MCF 10A (cell line): ENCODE measurements at regions not wholly inside any gene's neighbourhood (a gene's known extent, or its start where the extent isn't known, plus 50 kb on each side); places are given as distances from the start of the nearest gene placed in this dataset.
A peak's percentile ranks its signal among the peaks of the same experiment; 100 is the strongest.

Experiments used
- BruUV-seq: library from RNA; stranded (reverse); fragments of 400-500 nt; replicated peaks from 2 replicates; lab custom pipeline; 2021; lab: Mats Ljungman, UMichigan
- CTCF ChIA-PET: fragments of 300-600 bp; sonication (Branson Sonifier 250); formaldehyde crosslinking; extraction: SDS; loops from one replicate; lab custom pipeline; 2021; ENCODE audit warnings: antibody characterized with exemption, inconsistent platforms; lab: Yijun Ruan, JAX
- POLR2A ChIA-PET: fragments of 300-600, 350-650 bp; sonication (Branson Sonifier 250); formaldehyde crosslinking; extraction: SDS; loops from one replicate; lab custom pipeline; 2020; ENCODE audit warnings: antibody characterized with exemption, inconsistent platforms; lab: Yijun Ruan, JAX
- DNase-seq: peaks from one replicate; pipeline ENCODE4 v3.0.0-alpha.2; 2018; ENCODE audit not compliant: unreplicated experiment
- H3K27ac Mint-ChIP-seq: one replicate; pipeline ENCODE4 v1.8.0; 2022; ENCODE audit warnings: mild to moderate bottlenecking, low read depth, mixed read lengths; ENCODE audit not compliant: unreplicated experiment
- H3K27me3 Mint-ChIP-seq: one replicate; pipeline ENCODE4 v1.8.0; 2022; ENCODE audit warnings: mixed read lengths; ENCODE audit not compliant: insufficient read depth, unreplicated experiment
- H3K36me3 Mint-ChIP-seq: one replicate; pipeline ENCODE4 v1.8.0; 2022; ENCODE audit warnings: mild to moderate bottlenecking, moderate library complexity, mixed read lengths; ENCODE audit not compliant: insufficient read depth, unreplicated experiment
- H3K4me1 Mint-ChIP-seq: one replicate; pipeline ENCODE4 v1.8.0; 2022; ENCODE audit warnings: mixed read lengths; ENCODE audit not compliant: insufficient read depth, unreplicated experiment
- H3K4me3 Mint-ChIP-seq: one replicate; pipeline ENCODE4 v1.8.0; 2022; ENCODE audit warnings: mild to moderate bottlenecking, moderate library complexity, mixed read lengths; ENCODE audit not compliant: unreplicated experiment
- H3K9me3 Mint-ChIP-seq: one replicate; pipeline ENCODE4 v1.8.0; 2022; ENCODE audit warnings: mixed read lengths; ENCODE audit not compliant: unreplicated experiment
- intact Hi-C: fragments of 100-400 bp; cut with micrococcal nuclease; formaldehyde crosslinking; loops from 2 replicates; pipeline ENCODE4 v1.14.1; 2022
- TF ChIP-seq, protein P1 (sequence below): fragments of 200-600 bp; IDR thresholded peaks from one replicate; pipeline ENCODE4 v1.8.0; 2022; ENCODE audit warnings: antibody characterized with exemption, mild to moderate bottlenecking; ENCODE audit not compliant: unreplicated experiment

DNA sequence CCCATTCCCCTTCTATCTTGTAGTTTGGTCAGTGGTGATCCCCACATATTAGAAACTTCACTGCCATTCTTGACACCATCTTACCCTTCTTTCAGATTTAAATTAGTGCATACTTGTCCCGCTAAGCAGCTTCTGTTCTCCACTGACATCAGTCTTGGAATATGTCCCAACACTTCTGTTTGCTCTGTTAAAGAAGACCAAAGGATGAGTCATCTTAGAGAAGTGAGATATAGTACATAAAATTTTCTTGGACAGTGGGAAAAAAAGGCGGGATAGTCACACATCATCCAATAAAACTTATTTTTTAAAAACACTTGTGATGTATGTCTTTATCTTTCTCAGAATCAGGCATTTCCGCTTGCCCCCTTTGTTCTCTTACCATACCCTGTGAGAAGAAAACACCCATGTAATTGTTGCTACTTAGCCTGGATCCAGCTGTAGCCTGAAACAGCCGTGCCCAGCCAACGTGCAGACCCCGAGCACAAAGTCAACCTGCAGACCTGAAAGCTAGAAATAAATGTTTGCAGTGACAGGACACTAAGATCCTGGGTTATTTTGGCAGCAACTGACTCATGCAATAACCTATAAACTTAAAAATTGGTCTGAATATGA is 100.1 kb upstream of the PDE3A start:
- no peak overlapping the region for H3K27ac Mint-ChIP-seq
- no peaks in the 10 kb centered on the region for H3K36me3 Mint-ChIP-seq
- H3K27me3 Mint-ChIP-seq = peaks cover 64% of the 10 kb centered on the region
- H3K4me3 Mint-ChIP-seq = no peak overlapping the region
- CTCF ChIA-PET = interaction anchor here (0.7 kb wide), 2 partner anchors 36 to 803 kb away, joined by 3 read pairs; no protein-coding TSS in a partner anchor
- intact Hi-C loops = no loop called here
- H3K9me3 Mint-ChIP-seq = no peaks in the 10 kb centered on the region
- BruUV-seq = no TSS peak
- H3K4me1 Mint-ChIP-seq = no peaks in the 10 kb centered on the region
- POLR2A ChIA-PET = no interaction called here
- TF ChIP-seq, protein P1, sequence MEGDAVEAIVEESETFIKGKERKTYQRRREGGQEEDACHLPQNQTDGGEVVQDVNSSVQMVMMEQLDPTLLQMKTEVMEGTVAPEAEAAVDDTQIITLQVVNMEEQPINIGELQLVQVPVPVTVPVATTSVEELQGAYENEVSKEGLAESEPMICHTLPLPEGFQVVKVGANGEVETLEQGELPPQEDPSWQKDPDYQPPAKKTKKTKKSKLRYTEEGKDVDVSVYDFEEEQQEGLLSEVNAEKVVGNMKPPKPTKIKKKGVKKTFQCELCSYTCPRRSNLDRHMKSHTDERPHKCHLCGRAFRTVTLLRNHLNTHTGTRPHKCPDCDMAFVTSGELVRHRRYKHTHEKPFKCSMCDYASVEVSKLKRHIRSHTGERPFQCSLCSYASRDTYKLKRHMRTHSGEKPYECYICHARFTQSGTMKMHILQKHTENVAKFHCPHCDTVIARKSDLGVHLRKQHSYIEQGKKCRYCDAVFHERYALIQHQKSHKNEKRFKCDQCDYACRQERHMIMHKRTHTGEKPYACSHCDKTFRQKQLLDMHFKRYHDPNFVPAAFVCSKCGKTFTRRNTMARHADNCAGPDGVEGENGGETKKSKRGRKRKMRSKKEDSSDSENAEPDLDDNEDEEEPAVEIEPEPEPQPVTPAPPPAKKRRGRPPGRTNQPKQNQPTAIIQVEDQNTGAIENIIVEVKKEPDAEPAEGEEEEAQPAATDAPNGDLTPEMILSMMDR = no peak
- peak; percentile 12 for DNase-seq

GRCh38 chr12:20268771-20269170 is 99.6 kb upstream of the PDE3A start:
- Mint-ChIP-seq H3K4me3 (no peak overlapping the region), H3K9me3 (no peaks in the 10 kb centered on the region), H3K36me3 (no peaks in the 10 kb centered on the region), H3K4me1 (no peaks in the 10 kb centered on the region), H3K27me3 (peaks cover 66% of the 10 kb centered on the region), H3K27ac (no peak overlapping the region)
- no peak for DNase-seq
- ChIA-PET POLR2A (no interaction called here), CTCF (interaction anchor here (0.6 kb wide), 1 partner anchor 337 kb away, joined by 3 read pairs; no protein-coding TSS in a partner anchor)
- TF ChIP-seq, protein P1 = no peak
- intact Hi-C loops = no loop called here
- no TSS peak for BruUV-seq

DNA sequence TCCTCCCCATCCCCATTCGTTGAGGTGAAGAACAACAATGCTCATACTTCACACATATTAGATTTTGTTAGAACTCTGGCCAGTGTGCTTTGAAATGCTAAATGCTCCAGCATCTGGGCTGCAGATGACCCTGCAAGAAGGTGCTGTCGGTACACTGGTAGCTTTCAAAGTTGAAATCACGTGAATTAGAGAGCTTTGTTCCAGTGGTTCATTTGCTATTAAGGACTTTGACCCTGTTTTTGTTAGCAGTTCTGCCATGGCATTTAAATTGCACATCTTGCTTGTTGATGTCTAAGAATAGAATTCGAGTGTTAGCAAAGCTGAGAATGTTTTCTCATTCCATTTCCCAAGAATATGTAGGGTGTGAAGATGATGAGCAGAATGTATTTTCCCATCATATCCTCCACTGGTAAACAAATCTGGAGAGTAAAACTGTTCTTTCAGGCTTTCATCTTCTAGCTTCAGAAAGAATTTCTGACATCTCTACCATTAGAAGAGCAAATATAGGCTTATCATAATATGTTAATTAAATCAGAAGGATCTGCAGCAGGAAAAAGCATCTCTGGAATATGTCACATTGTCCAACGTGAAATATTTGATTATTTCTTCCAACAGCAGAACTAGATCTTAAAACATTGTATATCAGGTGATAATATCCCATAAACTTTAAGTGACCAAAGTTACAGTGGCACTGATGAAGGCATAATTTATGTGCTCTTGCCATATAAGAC is 98.8 kb upstream of the PDE3A start:
- Mint-ChIP-seq H3K9me3 (no peaks in the 10 kb centered on the region), H3K27me3 (peaks cover 66% of the 10 kb centered on the region), H3K27ac (no peak overlapping the region), H3K4me1 (no peaks in the 10 kb centered on the region), H3K4me3 (no peak overlapping the region), H3K36me3 (no peaks in the 10 kb centered on the region)
- intact Hi-C loops = no loop called here
- no TSS peak for BruUV-seq
- CTCF ChIA-PET = interaction anchor here (0.6 kb wide), 1 partner anchor 338 kb away, joined by 3 read pairs; no protein-coding TSS in a partner anchor
- POLR2A ChIA-PET = no interaction called here
- no peak for DNase-seq
- TF ChIP-seq, protein P1 = no peak

DNA sequence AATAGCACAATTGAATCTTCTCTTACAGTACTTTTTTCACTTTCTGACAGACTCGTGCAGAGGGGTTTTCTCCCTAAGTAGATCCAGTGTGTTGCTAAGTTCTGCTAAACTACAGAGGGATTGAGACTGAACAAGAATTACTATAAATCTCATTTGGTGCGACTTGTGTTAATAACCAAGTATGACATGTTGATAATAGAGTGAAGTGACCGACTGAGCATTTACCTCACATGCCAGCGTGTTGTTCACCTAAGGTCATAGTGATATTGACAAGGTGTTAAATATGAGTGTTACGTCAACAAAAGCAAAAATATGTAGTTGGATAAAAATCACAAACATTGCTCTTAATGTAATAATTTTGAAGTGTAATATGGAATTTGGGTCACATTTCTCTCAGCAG is 97.8 kb upstream of the PDE3A start:
- no peak for DNase-seq
- POLR2A ChIA-PET = no interaction called here
- Mint-ChIP-seq H3K27me3 (peaks cover 57% of the 10 kb centered on the region), H3K27ac (no peak overlapping the region), H3K36me3 (no peaks in the 10 kb centered on the region), H3K9me3 (no peaks in the 10 kb centered on the region), H3K4me3 (no peak overlapping the region), H3K4me1 (no peaks in the 10 kb centered on the region)
- BruUV-seq = no TSS peak
- intact Hi-C loops = no loop called here
- TF ChIP-seq, protein P1 = no peak
- CTCF ChIA-PET = no interaction called here
